ENCODE measurements at regions not wholly inside any gene's neighbourhood (a gene's known extent, or its start where the extent isn't known, plus 50 kb on each side); places are given as distances from the start of the nearest gene placed in this dataset.

DNA sequence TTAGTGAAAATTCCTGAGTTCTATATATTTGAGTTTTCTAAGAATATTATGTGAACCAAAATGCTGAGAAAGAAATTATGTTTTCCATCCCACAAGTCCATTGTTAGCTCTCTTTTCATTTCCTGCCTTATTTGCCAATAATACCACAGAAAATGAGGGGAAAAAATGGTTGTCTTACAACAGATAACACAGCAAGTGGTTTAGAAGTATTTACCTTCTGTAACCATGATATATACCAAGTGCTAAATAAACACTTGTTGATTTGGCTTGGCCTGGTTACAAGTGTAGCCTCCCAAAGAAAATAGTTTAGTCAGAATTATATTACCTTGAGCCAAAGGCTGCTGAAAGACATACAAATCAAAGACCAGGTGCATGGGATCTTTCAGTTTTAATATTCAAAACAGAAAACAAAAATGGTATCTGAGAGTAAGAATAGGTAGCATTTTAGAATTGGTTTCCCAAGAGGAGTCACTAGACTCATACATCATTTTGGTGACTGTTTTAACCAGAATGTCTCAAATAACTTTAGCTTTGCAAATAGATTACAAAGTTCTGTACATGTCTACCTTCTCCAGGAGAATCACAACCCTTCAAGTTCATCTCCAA is 439.8 kb upstream of the DYNLRB2 start:
- TF ChIP-seq, protein P1, sequence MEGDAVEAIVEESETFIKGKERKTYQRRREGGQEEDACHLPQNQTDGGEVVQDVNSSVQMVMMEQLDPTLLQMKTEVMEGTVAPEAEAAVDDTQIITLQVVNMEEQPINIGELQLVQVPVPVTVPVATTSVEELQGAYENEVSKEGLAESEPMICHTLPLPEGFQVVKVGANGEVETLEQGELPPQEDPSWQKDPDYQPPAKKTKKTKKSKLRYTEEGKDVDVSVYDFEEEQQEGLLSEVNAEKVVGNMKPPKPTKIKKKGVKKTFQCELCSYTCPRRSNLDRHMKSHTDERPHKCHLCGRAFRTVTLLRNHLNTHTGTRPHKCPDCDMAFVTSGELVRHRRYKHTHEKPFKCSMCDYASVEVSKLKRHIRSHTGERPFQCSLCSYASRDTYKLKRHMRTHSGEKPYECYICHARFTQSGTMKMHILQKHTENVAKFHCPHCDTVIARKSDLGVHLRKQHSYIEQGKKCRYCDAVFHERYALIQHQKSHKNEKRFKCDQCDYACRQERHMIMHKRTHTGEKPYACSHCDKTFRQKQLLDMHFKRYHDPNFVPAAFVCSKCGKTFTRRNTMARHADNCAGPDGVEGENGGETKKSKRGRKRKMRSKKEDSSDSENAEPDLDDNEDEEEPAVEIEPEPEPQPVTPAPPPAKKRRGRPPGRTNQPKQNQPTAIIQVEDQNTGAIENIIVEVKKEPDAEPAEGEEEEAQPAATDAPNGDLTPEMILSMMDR (IDR thresholded peaks at IDR 0.05) = no peak
- TF ChIP-seq POLR2AphosphoS5 (IDR thresholded peaks at IDR 0.05) (no peak), POLR2A (IDR thresholded peaks at IDR 0.05) (no peak), EP300 (IDR thresholded peaks at IDR 0.05) (no peak)
